ENCODE measurements at regions not wholly inside any gene's neighbourhood (a gene's known extent, or its start where the extent isn't known, plus 50 kb on each side); places are given as distances from the start of the nearest gene placed in this dataset.
"Not testable (repeated sequence)": the region's sequence is repeated elsewhere in the genome, so short reads cannot be mapped to it uniquely, and the experiment has no call there.

GRCh38 chr4:81617545-81617944 lies 145.8 kb upstream of the RASGEF1B start:
- DNase-seq, result no peak

DNA sequence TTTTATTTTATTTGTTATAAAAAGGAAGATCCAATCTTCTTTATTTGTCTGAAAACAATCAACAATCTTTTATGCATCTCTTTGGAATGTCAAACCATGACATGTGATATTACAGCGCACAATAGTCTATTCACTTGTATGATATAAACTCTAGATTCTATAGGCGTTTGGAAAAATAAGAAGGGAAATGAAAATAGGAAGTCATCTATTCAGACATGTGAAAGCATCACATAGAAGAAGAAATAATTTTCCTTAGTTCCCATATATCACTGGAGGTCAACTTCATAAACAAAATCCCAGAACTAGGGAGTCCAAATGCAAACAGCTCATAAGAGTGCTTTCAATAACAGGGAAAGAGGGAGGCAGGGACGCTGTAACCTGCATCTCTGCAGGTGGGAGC lies 139.5 kb upstream of the RASGEF1B start:
- DNase-seq, result no peak

- DNase-seq, result no peak
Observed at GRCh38 chr4:81609844-81610243, 138.1 kb upstream of the RASGEF1B start.

DNA sequence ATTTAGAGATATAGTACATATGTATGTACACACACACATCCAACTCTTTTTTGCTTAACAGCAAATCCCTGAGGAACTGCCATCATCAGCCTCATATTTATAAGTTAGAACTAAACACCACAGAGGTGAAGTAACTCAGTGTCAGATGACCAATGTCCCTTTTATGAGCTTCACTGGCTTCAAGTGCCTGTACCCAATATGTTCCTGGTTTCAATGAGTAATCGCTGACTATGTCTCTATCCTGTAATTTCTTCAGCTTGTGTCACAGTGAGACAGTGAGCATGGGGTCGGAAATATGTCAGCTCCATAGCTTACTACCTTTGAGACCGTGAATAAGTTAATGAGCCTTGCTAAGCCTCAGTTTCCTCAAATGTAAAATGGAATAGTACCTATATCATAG lies 136.2 kb upstream of the RASGEF1B start:
- DNase-seq, result no peak

GRCh38 chr4:81606801-81607501 lies 135.2 kb upstream of the RASGEF1B start:
- no peak for DNase-seq

- DNase-seq, result no peak
Observed at GRCh38 chr4:81606166-81606565, 134.5 kb upstream of the RASGEF1B start.

- no peak for DNase-seq
Observed at GRCh38 chr4:81605271-81605670, 133.6 kb upstream of the RASGEF1B start.

- DNase-seq, result no peak
Observed at GRCh38 chr4:81604683-81605218, 133.0 kb upstream of the RASGEF1B start.

DNA sequence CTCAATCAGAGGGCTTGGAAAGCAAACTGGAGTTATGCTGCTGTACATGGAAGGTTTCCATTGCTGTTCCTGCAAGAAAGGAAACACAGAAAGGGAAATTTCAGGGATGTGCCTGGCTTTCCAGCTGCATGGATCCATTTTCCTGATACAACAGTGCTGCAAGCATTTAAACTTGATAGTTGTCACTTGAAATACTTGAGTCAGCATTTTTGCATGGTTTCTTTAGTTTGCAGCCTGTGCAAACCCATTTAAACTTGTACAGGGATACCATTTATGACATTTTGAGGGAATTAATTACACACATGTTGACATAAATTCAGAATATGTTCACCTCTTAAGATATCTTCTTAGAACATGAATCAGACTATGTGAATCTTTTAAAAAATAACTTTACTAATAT lies 131.1 kb upstream of the RASGEF1B start:
- no peak for DNase-seq

DNA sequence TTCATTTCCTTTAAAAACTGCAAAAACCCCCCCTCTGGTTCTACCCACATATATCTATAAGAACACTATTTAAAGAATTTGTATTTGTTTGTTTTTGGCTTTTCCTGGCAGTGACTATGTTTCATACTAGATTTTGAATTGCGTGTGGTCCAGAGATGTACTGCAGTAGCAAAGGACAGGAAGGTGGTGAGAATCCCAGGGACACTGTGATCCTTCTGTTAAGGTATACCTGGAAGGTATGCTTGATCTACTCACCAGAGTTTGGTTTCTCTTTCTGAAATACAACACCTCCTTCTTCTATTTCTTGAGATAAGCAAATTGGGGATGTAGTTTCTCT lies 129.6 kb upstream of the RASGEF1B start:
- DNase-seq, result no peak

GRCh38 chr4:81600520-81601357 lies 129.0 kb upstream of the RASGEF1B start:
- DNase-seq, result no peak

DNA sequence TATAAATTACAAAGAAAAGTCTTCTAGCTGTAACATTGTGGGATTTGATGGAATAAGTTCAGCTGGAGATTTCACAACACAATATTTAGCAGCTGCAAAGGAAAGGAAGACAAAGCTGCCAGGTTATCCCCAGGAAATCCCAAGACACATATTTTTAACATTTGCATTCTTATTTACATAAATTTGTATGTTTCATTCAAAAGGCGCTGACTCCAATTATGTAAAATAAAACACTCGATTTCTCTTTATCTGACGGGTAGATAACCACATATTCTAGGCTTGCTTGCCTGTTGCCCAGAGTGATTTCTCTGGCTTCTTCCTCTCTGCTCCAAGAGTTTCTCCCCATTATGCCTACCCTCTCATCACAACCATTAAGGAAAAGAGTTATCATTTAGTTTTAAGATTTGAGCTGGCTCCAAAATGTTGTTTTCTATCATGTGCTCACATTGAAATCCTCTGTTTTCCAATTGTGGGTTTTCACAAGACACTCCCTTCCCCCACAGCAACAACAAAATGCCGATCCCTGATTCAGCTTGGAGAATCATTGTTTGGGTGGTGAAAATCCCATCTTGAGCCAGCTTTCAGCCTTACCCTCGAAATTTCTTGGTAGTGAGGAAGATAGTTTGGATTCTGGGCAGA lies 128.2 kb upstream of the RASGEF1B start:
- DNase-seq, result no peak

- DNase-seq, result no peak
Observed at GRCh38 chr4:81595798-81596610, 124.3 kb upstream of the RASGEF1B start.

DNA sequence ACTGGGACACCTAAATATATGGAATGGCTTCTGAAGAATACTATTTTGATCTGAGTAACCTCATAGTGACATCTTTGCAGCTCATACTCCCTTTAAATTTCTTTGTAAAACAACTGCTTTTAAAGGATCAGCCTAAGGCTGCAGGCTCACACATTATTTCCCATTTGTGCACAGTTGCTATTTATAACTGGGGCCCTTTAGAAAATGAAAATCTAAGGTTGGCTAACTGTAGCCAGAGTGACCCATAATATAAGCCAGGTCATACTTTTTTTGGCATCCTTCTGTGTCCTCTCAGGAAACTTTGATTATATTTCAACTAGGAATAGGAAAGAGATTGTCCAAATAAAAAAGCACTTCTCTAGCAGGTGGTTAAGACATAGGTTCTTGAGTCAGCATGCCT lies 123.6 kb upstream of the RASGEF1B start:
- no peak for DNase-seq

- DNase-seq, result no peak
Observed at GRCh38 chr4:81594490-81595159, 122.9 kb upstream of the RASGEF1B start.

DNA sequence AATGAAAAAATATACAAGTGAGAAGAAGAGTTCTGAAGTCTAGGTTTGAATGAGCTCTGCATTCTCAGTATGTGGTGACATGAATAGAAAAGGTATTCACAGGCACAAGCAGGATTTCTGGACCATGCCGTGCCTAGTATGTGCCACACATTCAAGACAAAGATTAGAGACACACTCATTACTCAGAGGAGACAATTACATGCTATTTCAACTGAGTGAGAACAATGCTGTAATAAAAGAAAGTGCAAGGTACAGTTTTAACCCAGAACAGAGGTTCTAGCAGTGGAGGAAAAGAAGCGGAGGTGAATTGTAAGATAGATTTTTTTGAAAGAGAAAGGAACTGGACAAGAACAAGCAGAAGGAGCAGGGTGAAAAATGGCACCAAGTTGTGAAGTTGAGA lies 121.0 kb upstream of the RASGEF1B start:
- no peak for DNase-seq

DNA sequence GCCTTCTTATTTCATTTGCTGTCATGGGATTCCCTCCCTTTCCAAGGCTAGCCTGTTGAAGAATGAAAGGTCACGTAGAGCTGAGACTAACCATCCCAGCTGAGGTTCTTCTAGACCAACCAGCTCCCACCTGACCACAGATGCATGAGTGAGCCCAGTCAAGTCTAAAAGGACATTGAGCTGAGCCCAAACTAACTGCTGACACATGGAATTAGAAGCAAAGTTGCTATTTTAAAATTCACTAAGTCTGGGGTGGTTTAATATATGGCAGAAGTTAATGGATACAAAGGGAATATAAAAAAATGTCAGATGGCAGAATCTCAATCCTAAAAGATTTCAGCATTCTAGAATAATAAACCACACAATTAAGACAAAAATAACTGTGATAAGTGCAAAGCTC lies 118.9 kb upstream of the RASGEF1B start:
- DNase-seq, result no peak

- no peak for DNase-seq
Observed at GRCh38 chr4:81589262-81589661, 117.6 kb upstream of the RASGEF1B start.

DNA sequence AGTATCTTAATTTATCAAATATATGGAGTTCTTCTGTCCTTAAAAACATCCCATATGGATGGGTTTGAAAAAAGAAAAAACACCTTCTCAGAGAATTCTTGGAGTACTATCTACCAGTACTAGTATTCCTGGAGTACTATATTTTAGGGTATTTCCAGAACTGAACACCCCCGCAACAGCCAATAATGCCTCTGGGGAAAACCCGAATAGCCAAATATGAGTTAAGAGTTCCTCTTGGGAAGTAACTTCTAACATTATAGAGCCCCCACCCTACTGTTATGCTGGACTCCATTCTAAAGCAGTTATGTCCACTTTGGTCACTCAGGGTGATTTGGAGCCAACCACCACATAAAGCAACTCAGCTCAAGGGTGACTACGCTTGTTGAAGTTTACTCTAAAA lies 115.0 kb upstream of the RASGEF1B start:
- no peak for DNase-seq

GRCh38 chr4:81580994-81581374 lies 109.3 kb upstream of the RASGEF1B start:
- DNase-seq, result not testable (repeated sequence)

GRCh38 chr4:81580346-81580993 lies 108.8 kb upstream of the RASGEF1B start:
- DNase-seq, result no peak

- DNase-seq, result no peak
Observed at GRCh38 chr4:81577392-81577791, 105.7 kb upstream of the RASGEF1B start.

Measured in NCI-H1417 treated with DMSO at 0.1 percent for 48 hours (cell line).